Lower leg skin (tissue), 4 donors: ENCODE measurements at regions not wholly inside any gene's neighbourhood (a gene's known extent, or its start where the extent isn't known, plus 50 kb on each side); places are given as distances from the start of the nearest gene placed in this dataset.

Experiments
- DNase-seq, 2 donors: peaks; one replicate each; pipeline ENCODE4 v3.0.0-alpha.2; 2019; ENCODE audit warnings: low spot score in 2 of 2
- H3K4me3 ChIP-seq: fragments of 200-600 bp; sonication (generic); 2 replicates; pipeline ENCODE4 v1.5.1; 2017; ENCODE audit warnings: mild to moderate bottlenecking, low read depth; ENCODE audit not compliant: poor library complexity, severe bottlenecking
- CTCF ChIP-seq, 3 donors: fragments of 450-650 bp; IDR thresholded peaks; one replicate each; pipeline ENCODE4 v1.5.1; 2016; ENCODE audit warnings: antibody characterized with exemption in 3 of 3, mild to moderate bottlenecking in 3 of 3, moderate library complexity in 2 of 3
- POLR2A ChIP-seq, 2 donors: fragments of 450-650 bp; IDR thresholded peaks; one replicate each; pipeline ENCODE4 v1.6.1; 2016 to 2017; ENCODE audit warnings: antibody characterized with exemption in 2 of 2, mild to moderate bottlenecking in 1 of 2, moderate library complexity in 1 of 2
- WGBS, 2 donors: methylation state at CpG; one replicate each; pipeline ENCODE4 v1.1.5; 2018; 5-methylcytosine and 5-hydroxymethylcytosine counted together
- intact Hi-C: fragments of 100-400 bp; cut with DNase I; formaldehyde crosslinking; loops from one replicate; pipeline ENCODE4 v1.15.0; 2023; ENCODE audit warnings: low total_unique reads

- TF ChIP-seq POLR2A (IDR thresholded peaks at IDR 0.05) (no peak), CTCF (IDR thresholded peaks at IDR 0.05) (no peak)
- no peak for DNase-seq
- H3K4me3 ChIP-seq, result no peak overlapping the region
- intact Hi-C loops, result no loop called here
- 93 to 100% methylated on average over 2 of the region's 2 CpGs for WGBS, 2 donors
These were observed 631.6 kb downstream of the PCDH18 start for GRCh38 chr4:136900696-136901095.

GRCh38 chr4:136898590-136899248 is 633.6 kb downstream of the PCDH18 start:
- no peak overlapping the region for H3K4me3 ChIP-seq
- intact Hi-C loops, result no loop called here
- no peak for TF ChIP-seq CTCF (IDR thresholded peaks at IDR 0.05)
- no peak for TF ChIP-seq POLR2A (IDR thresholded peaks at IDR 0.05)
- DNase-seq, result no peak
- WGBS, 2 donors, result 56 to 57% methylated on average over 1 of the region's 1 CpG

GRCh38 chr4:136893573-136893972 is 638.7 kb downstream of the PCDH18 start:
- WGBS, 2 donors, result 33 to 42% methylated on average over 1 of the region's 1 CpG
- intact Hi-C loops, result no loop called here
- H3K4me3 ChIP-seq, result no peak overlapping the region
- TF ChIP-seq CTCF (IDR thresholded peaks at IDR 0.05) (no peak), POLR2A (IDR thresholded peaks at IDR 0.05) (no peak)
- DNase-seq, result no peak

GRCh38 chr4:136881666-136882065 is 650.6 kb downstream of the PCDH18 start:
- no peak for TF ChIP-seq POLR2A (IDR thresholded peaks at IDR 0.05)
- TF ChIP-seq CTCF (IDR thresholded peaks at IDR 0.05), result no peak
- H3K4me3 ChIP-seq, result no peak overlapping the region
- intact Hi-C loops, result no loop called here
- no peak for DNase-seq
- 50 to 54% methylated on average over 2 of the region's 2 CpGs for WGBS, 2 donors

GRCh38 chr4:136873555-136873954 is 658.7 kb downstream of the PCDH18 start:
- H3K4me3 ChIP-seq, result no peak overlapping the region
- TF ChIP-seq POLR2A (IDR thresholded peaks at IDR 0.05) (no peak), CTCF (IDR thresholded peaks at IDR 0.05) (no peak)
- no peak for DNase-seq
- WGBS, 2 donors, result 56 to 64% methylated on average over 1 of the region's 1 CpG
- intact Hi-C loops, result no loop called here

- intact Hi-C loops, result no loop called here
- TF ChIP-seq CTCF (IDR thresholded peaks at IDR 0.05), result no peak
- no peak for TF ChIP-seq POLR2A (IDR thresholded peaks at IDR 0.05)
- H3K4me3 ChIP-seq, result no peak overlapping the region
- DNase-seq, result no peak
- WGBS, 2 donors, result 81 to 82% methylated on average over 10 of the region's 10 CpGs
These were observed 664.8 kb downstream of the PCDH18 start for GRCh38 chr4:136867465-136867864.
